IMR-90 (cell line): ENCODE measurements at regions not wholly inside any gene's neighbourhood (a gene's known extent, or its start where the extent isn't known, plus 50 kb on each side); places are given as distances from the start of the nearest gene placed in this dataset.

Experiments used
- ATAC-seq: fragments of 200-7000 bp; cut with Tn5 transposase; 2 replicates; pipeline ENCODE4 v1.9.1; 2020; ENCODE audit warnings: low read depth, mild to moderate bottlenecking, moderate library complexity
- BruUV-seq: library from RNA; stranded (reverse); fragments of 400-500 nt; replicated peaks from 2 replicates; lab custom pipeline; 2021; lab: Mats Ljungman, UMichigan
- CTCF ChIA-PET: fragments of 300-600 bp; formaldehyde crosslinking; extraction: SDS; loops from one replicate; lab custom pipeline; 2021; ENCODE audit warnings: antibody characterized with exemption; lab: Yijun Ruan, JAX
- POLR2A ChIA-PET: fragments of 300-600 bp; sonication (Branson Sonifier 250); formaldehyde crosslinking; loops from one replicate; lab custom pipeline; 2022; ENCODE audit warnings: antibody characterized with exemption; ENCODE audit not compliant: unreplicated experiment; lab: Charles Lee
- DNase-seq: peaks from one replicate; pipeline ENCODE4 v3.0.0; 2013
- H2AFZ ChIP-seq: replicated peaks from 2 replicates; pipeline ENCODE3; 2013; ENCODE audit warnings: low read length, mild to moderate bottlenecking; ENCODE audit not compliant: poor library complexity
- H2AK5ac ChIP-seq: 2 replicates; pipeline ENCODE4 v1.6.1; 2013; ENCODE audit warnings: low read depth, low read length, inconsistent platforms
- H2AK9ac ChIP-seq: replicated peaks from 2 replicates; pipeline ENCODE3; 2013; ENCODE audit warnings: mild to moderate bottlenecking, low read depth, low read length, moderate library complexity; ENCODE audit not compliant: poor library complexity
- H2BK120ac ChIP-seq: 2 replicates; pipeline ENCODE4 v1.6.1; 2013; ENCODE audit warnings: low read depth, low read length, inconsistent platforms
- H2BK15ac ChIP-seq: 3 replicates; pipeline ENCODE4 v1.6.1; 2013; ENCODE audit warnings: low read depth, low read length, inconsistent platforms
- H2BK20ac ChIP-seq: 2 replicates; pipeline ENCODE4 v1.6.1; 2013; ENCODE audit warnings: low read depth, mild to moderate bottlenecking, inconsistent platforms, low read length, moderate library complexity
- H2BK5ac ChIP-seq: 2 replicates; pipeline ENCODE4 v1.6.1; 2013; ENCODE audit warnings: mild to moderate bottlenecking, low read depth, low read length, inconsistent platforms; ENCODE audit not compliant: poor library complexity, severe bottlenecking
- H3K14ac ChIP-seq: replicated peaks from 2 replicates; pipeline ENCODE4 v1.6.1; 2013; ENCODE audit warnings: low read depth, low read length, inconsistent platforms
- H3K18ac ChIP-seq: 2 replicates; pipeline ENCODE4 v1.6.1; 2013; ENCODE audit warnings: low read depth, low read length, control low read depth
- H3K23ac ChIP-seq: 2 replicates; pipeline ENCODE4 v1.6.1; 2013; ENCODE audit warnings: low read depth, low read length, inconsistent platforms
- H3K27ac ChIP-seq: 2 replicates; pipeline ENCODE4 v1.5.1; 2013; ENCODE audit warnings: mild to moderate bottlenecking, control low read depth, low read length; ENCODE audit not compliant: insufficient read depth
- H3K27me3 ChIP-seq: 2 replicates; pipeline ENCODE4 v1.6.1; 2013; ENCODE audit warnings: low read length; ENCODE audit not compliant: control insufficient read depth, insufficient read depth
- H3K36me3 ChIP-seq: 2 replicates; pipeline ENCODE4 v1.6.1; 2013; ENCODE audit warnings: low read length, mixed read lengths; ENCODE audit not compliant: control insufficient read depth, insufficient read depth
- H3K4ac ChIP-seq: 2 replicates; pipeline ENCODE4 v1.6.1; 2013; ENCODE audit warnings: low read depth, low read length, inconsistent platforms
- H3K4me1 ChIP-seq: 2 replicates; pipeline ENCODE4 v1.6.1; 2013; ENCODE audit warnings: low read length, mixed read lengths; ENCODE audit not compliant: control insufficient read depth, insufficient read depth
- H3K4me2 ChIP-seq: 2 replicates; pipeline ENCODE4 v1.6.1; 2013; ENCODE audit warnings: low read depth, mild to moderate bottlenecking, control low read depth, low read length, moderate library complexity
- H3K4me3 ChIP-seq: 2 replicates; pipeline ENCODE4 v1.5.1; 2013; ENCODE audit warnings: low read depth, mild to moderate bottlenecking, control low read depth, low read length, moderate library complexity; ENCODE audit not compliant: insufficient read depth
- H3K56ac ChIP-seq: 2 replicates; pipeline ENCODE4 v1.6.1; 2013; ENCODE audit warnings: low read length, inconsistent platforms; ENCODE audit not compliant: insufficient read depth; ENCODE audit errors: extremely low read depth
- H3K79me1 ChIP-seq, 2 experiments: 2 replicates each; pipeline ENCODE4 v1.6.1; 2013; ENCODE audit warnings: low read length in 2 of 2, inconsistent platforms in 1 of 2, low read depth in 1 of 2
- H3K9ac ChIP-seq: 2 replicates; pipeline ENCODE4 v1.6.1; 2013; ENCODE audit warnings: low read depth, low read length, control low read depth
- H3K9me1 ChIP-seq: 2 replicates; pipeline ENCODE4 v1.6.1; 2013; ENCODE audit warnings: low read length, inconsistent platforms; ENCODE audit not compliant: insufficient read depth
- H3K9me3 ChIP-seq: 2 replicates; pipeline ENCODE4 v1.6.1; 2013; ENCODE audit warnings: low read length; ENCODE audit not compliant: control insufficient read depth, insufficient read depth
- H4K20me1 ChIP-seq: 2 replicates; pipeline ENCODE4 v1.6.1; 2013; ENCODE audit warnings: low read length, inconsistent platforms; ENCODE audit not compliant: insufficient read depth
- H4K5ac ChIP-seq: 2 replicates; pipeline ENCODE4 v1.6.1; 2013; ENCODE audit warnings: mild to moderate bottlenecking, low read depth, low read length, control low read depth
- H4K8ac ChIP-seq, 2 experiments: 2 replicates each; pipeline ENCODE4 v1.6.1; 2013; ENCODE audit warnings: low read depth in 2 of 2, low read length in 2 of 2, control low read depth in 1 of 2, inconsistent platforms in 1 of 2
- H4K91ac ChIP-seq: 2 replicates; pipeline ENCODE4 v1.6.1; 2013; ENCODE audit warnings: low read depth, low read length, inconsistent platforms; ENCODE audit not compliant: insufficient read depth
- BHLHE40 ChIP-seq: fragments of 150-350 bp; IDR thresholded peaks from 2 replicates; pipeline ENCODE4 v1.6.1; 2016; ENCODE audit warnings: mild to moderate bottlenecking, low read depth, low read length
- CEBPB ChIP-seq: IDR thresholded peaks from 2 replicates; pipeline ENCODE4 v1.6.1; 2012; ENCODE audit warnings: low read depth, low read length, improper control_type of control experiment
- CHD1 ChIP-seq: IDR thresholded peaks from 2 replicates; pipeline ENCODE4 v1.6.1; 2012; ENCODE audit warnings: low read depth, low read length, improper control_type of control experiment
- FOS ChIP-seq: fragments of 150-350 bp; IDR thresholded peaks from 2 replicates; pipeline ENCODE4 v1.6.1; 2016; ENCODE audit warnings: low read depth, low read length
- MAFK ChIP-seq: IDR thresholded peaks from 2 replicates; pipeline ENCODE4 v1.6.1; 2012; ENCODE audit warnings: low read depth, low read length, improper control_type of control experiment
- MAZ ChIP-seq: IDR thresholded peaks from 2 replicates; pipeline ENCODE4 v1.6.1; 2012; ENCODE audit warnings: low read depth, mild to moderate bottlenecking, low read length, improper control_type of control experiment, moderate library complexity, borderline replicate concordance
- NFE2L2 ChIP-seq: fragments of 150-350 bp; IDR thresholded peaks from 2 replicates; pipeline ENCODE4 v1.6.1; 2016; ENCODE audit warnings: low read depth, mild to moderate bottlenecking, low read length
- POLR2A ChIP-seq: IDR thresholded peaks from 2 replicates; pipeline ENCODE4 v1.6.1; 2012; ENCODE audit warnings: mild to moderate bottlenecking, low read depth, low read length
- RAD21 ChIP-seq: IDR thresholded peaks from 2 replicates; pipeline ENCODE4 v1.6.1; 2012; ENCODE audit warnings: low read length, improper control_type of control experiment
- RCOR1 ChIP-seq: IDR thresholded peaks from 2 replicates; pipeline ENCODE4 v1.6.1; 2012; ENCODE audit warnings: mild to moderate bottlenecking, low read length, improper control_type of control experiment; ENCODE audit not compliant: insufficient replicate concordance
- RFX5 ChIP-seq: IDR thresholded peaks from 2 replicates; pipeline ENCODE4 v1.8.0; 2012; ENCODE audit warnings: low read depth, mild to moderate bottlenecking, low read length, moderate library complexity
- SMC3 ChIP-seq: fragments of 150-350 bp; IDR thresholded peaks from 2 replicates; pipeline ENCODE4 v1.6.1; 2016; ENCODE audit warnings: low read depth, mild to moderate bottlenecking, antibody characterized with exemption, low read length, moderate library complexity
- WGBS, 2 experiments: methylation state at CpG; one replicate each; pipeline versions ENCODE4 v1.1.5 to v1.1.7; 2013; ENCODE audit warnings: missing lambda C conversion rate in 2 of 2; ENCODE audit not compliant: insufficient read length in 1 of 2; ENCODE audit errors: extremely low coverage in 2 of 2; 5-methylcytosine and 5-hydroxymethylcytosine counted together
- dilution Hi-C: fragments of 300-500 bp; cut with HindIII; formaldehyde crosslinking; loops from one replicate; pipeline ENCODE4 v1.14.3; 2018; ENCODE audit warnings: low sequenced_read_pairs; ENCODE audit not compliant: unreplicated experiment
- in situ Hi-C: fragments of 300-500 bp; cut with MboI; formaldehyde crosslinking; loops from 3 replicates; pipeline ENCODE4 v1.14.3; 2019; ENCODE audit warnings: low sequenced_read_pairs, inconsistent platforms, mixed read lengths
- intact Hi-C: fragments of 100-400 bp; cut with micrococcal nuclease; formaldehyde crosslinking; loops from 2 replicates; pipeline ENCODE4 v1.10.0; 2022
- TF ChIP-seq, protein P1 (sequence below): conservative IDR thresholded peaks from 2 replicates; pipeline ENCODE4 v1.5.1; 2012; ENCODE audit warnings: mild to moderate bottlenecking, low read depth, low read length, improper control_type of control experiment

DNA sequence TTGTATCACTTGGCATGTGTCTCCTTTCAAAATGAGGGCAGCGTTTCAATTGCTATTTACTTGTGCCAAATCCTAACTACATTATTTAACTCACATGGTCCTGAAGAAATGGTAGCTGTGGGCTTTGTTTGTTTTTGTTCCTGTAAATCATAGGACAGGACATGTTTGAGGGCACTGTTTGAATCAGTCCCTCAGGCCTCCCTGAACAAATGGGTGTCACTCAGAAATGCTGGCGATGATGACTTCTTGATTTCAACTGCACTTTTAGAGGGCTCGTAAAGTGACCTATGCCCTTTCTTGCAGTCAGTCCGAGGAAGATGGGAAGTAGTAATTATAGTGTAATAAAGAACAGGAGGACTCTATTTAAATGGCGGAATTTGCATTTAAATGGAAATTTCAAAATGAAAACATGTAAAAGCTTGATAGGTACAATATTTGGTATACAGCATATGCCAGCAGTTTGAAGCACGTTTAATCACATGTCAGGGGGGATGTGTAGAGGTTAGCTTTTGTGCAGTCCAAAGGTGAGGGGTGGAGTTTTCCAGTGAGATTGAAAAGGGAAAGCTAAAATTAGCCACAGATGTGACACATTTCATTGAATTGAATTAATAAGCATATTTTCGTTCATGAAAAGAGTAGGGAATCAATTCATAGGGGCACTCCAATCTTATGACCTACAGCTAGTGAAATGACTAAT lies 1958.7 kb upstream of the IGFBP7 start:
- ChIA-PET CTCF (interaction anchor here (0.5 to 1.3 kb wide), 2 partner anchors 13 to 593 kb away, joined by 3 read pairs; no protein-coding TSS in a partner anchor), POLR2A (no interaction called here)
- H3K9me1 ChIP-seq, result no peaks in the 10 kb centered on the region
- no peak overlapping the region for H3K14ac ChIP-seq
- H3K4me3 ChIP-seq, result no peak overlapping the region
- 17% methylated on average over 1 of the region's 7 CpGs; no CpG with 5 or more reads in 1 of the 2 experiments for WGBS, 2 experiments
- no peaks in the 10 kb centered on the region for H3K36me3 ChIP-seq
- H2BK5ac ChIP-seq, result no peak overlapping the region
- TF ChIP-seq CEBPB (no peak), MAZ (no peak), BHLHE40 (no peak), POLR2A (no peak), NFE2L2 (no peak), RFX5 (no peak), RAD21 (no peak), CHD1 (no peak), SMC3 (no peak), RCOR1 (no peak), FOS (no peak), MAFK (no peak)
- TF ChIP-seq, protein P1, sequence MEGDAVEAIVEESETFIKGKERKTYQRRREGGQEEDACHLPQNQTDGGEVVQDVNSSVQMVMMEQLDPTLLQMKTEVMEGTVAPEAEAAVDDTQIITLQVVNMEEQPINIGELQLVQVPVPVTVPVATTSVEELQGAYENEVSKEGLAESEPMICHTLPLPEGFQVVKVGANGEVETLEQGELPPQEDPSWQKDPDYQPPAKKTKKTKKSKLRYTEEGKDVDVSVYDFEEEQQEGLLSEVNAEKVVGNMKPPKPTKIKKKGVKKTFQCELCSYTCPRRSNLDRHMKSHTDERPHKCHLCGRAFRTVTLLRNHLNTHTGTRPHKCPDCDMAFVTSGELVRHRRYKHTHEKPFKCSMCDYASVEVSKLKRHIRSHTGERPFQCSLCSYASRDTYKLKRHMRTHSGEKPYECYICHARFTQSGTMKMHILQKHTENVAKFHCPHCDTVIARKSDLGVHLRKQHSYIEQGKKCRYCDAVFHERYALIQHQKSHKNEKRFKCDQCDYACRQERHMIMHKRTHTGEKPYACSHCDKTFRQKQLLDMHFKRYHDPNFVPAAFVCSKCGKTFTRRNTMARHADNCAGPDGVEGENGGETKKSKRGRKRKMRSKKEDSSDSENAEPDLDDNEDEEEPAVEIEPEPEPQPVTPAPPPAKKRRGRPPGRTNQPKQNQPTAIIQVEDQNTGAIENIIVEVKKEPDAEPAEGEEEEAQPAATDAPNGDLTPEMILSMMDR, result no peak
- no TSS peak for BruUV-seq
- H3K27me3 ChIP-seq, result no peaks in the 10 kb centered on the region
- H3K56ac ChIP-seq, result no peak overlapping the region
- no peaks in the 10 kb centered on the region for H3K79me1 ChIP-seq
- H3K9ac ChIP-seq, result no peak overlapping the region
- H2AK5ac ChIP-seq, result no peak overlapping the region
- DNase-seq (no peak), ATAC-seq (no peak)
- no peak overlapping the region for H2BK15ac ChIP-seq
- no peak overlapping the region for H3K4me2 ChIP-seq
- H4K8ac ChIP-seq, result no peak overlapping the region
- H3K27ac ChIP-seq, result no peak overlapping the region
- intact Hi-C loops (no loop called here), in situ Hi-C loops (no loop called here), dilution Hi-C loops (no loop called here)
- H3K18ac ChIP-seq, result no peak overlapping the region
- H4K91ac ChIP-seq, result no peak overlapping the region
- no peaks in the 10 kb centered on the region for H3K4me1 ChIP-seq
- no peak overlapping the region for H4K5ac ChIP-seq
- no peak overlapping the region for H3K4ac ChIP-seq
- H2BK20ac ChIP-seq, result no peak overlapping the region
- no peaks in the 10 kb centered on the region for H4K20me1 ChIP-seq
- H3K23ac ChIP-seq, result no peak overlapping the region
- no peak overlapping the region for H2AK9ac ChIP-seq
- H3K9me3 ChIP-seq, result 0 out of 2 replicates have a peak, but pooled peaks cover 3% of the 10 kb centered on the region
- H2AFZ ChIP-seq, result no peak overlapping the region
- H2BK120ac ChIP-seq, result no peak overlapping the region
